Stimulated activated CD4-positive, alpha-beta T cell treated with anti-CD3 and anti-CD28 coated beads, Interleukin-4, amount 100 ng/mL, for 1 hour (primary cell): ENCODE measurements at regions not wholly inside any gene's neighbourhood (a gene's known extent, or its start where the extent isn't known, plus 50 kb on each side); places are given as distances from the start of the nearest gene placed in this dataset.

Experiments
- DNase-seq: peaks from one replicate; pipeline ENCODE4 v3.0.0-alpha.2; 2020

GRCh38 chr11:22433517-22433916 is 95.3 kb downstream of the SLC17A6 start:
- DNase-seq, result no peak

GRCh38 chr11:22433094-22433455 is 94.9 kb downstream of the SLC17A6 start:
- no peak for DNase-seq

- peak; percentile 4 for DNase-seq
Observed at GRCh38 chr11:22432291-22433093, 94.3 kb downstream of the SLC17A6 start.

- DNase-seq, result no peak
Observed at GRCh38 chr11:22431106-22431505, 92.9 kb downstream of the SLC17A6 start.

GRCh38 chr11:22430639-22431038 is 92.5 kb downstream of the SLC17A6 start:
- no peak for DNase-seq

- DNase-seq, result no peak
Observed at GRCh38 chr11:22430141-22430541, 92.0 kb downstream of the SLC17A6 start.
